ENCODE measurements at regions not wholly inside any gene's neighbourhood (a gene's known extent, or its start where the extent isn't known, plus 50 kb on each side); places are given as distances from the start of the nearest gene placed in this dataset.

- no peak for TF ChIP-seq POLR2A (IDR thresholded peaks at IDR 0.05)
- no peak for TF ChIP-seq CTCF (IDR thresholded peaks at IDR 0.05)
These were observed 354.9 kb upstream of the SNX7 start for GRCh38 chr1:98306517-98307089.

Measured in adrenal gland (tissue), 5 donors.